ENCODE measurements at regions not wholly inside any gene's neighbourhood (a gene's known extent, or its start where the extent isn't known, plus 50 kb on each side); places are given as distances from the start of the nearest gene placed in this dataset.

DNA sequence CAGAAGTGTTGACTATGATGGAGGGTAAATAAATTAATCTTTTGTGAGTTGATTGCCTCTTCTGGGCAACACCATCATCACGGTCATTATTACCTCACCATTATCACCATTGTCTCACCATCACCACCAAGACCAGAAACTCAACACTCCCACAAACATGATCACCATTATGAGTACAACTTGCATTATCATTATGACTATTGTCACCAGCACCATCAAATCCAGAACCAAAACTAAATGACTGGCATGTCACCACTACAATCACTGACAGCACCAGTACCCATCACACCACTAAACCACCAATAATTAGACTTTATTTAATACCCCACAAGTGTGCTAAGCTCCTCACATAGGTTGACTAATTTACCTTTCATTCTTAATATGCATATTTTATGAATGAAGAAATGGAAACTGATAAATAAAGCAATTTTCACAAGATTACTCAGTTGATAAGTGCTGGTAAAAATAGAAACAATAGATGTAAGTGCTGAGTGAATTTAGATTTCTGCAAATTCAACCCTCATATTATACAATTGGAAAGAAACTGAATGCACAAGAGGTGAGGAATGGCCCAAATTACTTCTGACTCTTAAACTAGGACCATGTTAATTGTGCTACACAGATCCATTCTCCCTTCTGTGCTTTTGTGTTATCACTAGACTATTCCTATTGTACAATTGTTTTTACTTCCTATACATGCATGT lies 517.8 kb upstream of the PAPPA start:
- TF ChIP-seq GATA3 (IDR thresholded peaks at IDR 0.05; ENCODE audit: low read depth, low read length) (no peak), GATA2 (IDR thresholded peaks at IDR 0.05; ENCODE audit: low read depth, low read length) (no peak)

Measured in SH-SY5Y (cell line).